GM23248 (cell line): ENCODE measurements at regions not wholly inside any gene's neighbourhood (a gene's known extent, or its start where the extent isn't known, plus 50 kb on each side); places are given as distances from the start of the nearest gene placed in this dataset.

Experiments
- DNase-seq: peaks from one replicate; pipeline ENCODE4 v3.0.0-alpha.2; 2015
- H2AFZ ChIP-seq: fragments of 200-600 bp; sonication (generic); 2 replicates; pipeline ENCODE4 v1.6.1; 2016; ENCODE audit warnings: antibody characterized with exemption
- H3F3A ChIP-seq: fragments of 200-600 bp; sonication (generic); 2 replicates; pipeline ENCODE4 v1.6.1; 2016; ENCODE audit warnings: mild to moderate bottlenecking, antibody characterized with exemption, mixed run types; ENCODE audit not compliant: insufficient read depth
- H3K27ac ChIP-seq: fragments of 200-600 bp; sonication (generic); 2 replicates; pipeline ENCODE4 v1.5.1; 2016; ENCODE audit warnings: mild to moderate bottlenecking
- H3K27me3 ChIP-seq: fragments of 200-600 bp; sonication (generic); replicated peaks from 2 replicates; pipeline ENCODE4 v1.6.1; 2016; ENCODE audit warnings: mild to moderate bottlenecking; ENCODE audit not compliant: insufficient read depth
- H3K36me3 ChIP-seq: fragments of 200-600 bp; sonication (generic); 2 replicates; pipeline ENCODE4 v1.6.1; 2016; ENCODE audit warnings: low read depth, mild to moderate bottlenecking
- H3K4me1 ChIP-seq: fragments of 200-600 bp; sonication (generic); 2 replicates; pipeline ENCODE4 v1.6.1; 2016; ENCODE audit warnings: mild to moderate bottlenecking; ENCODE audit not compliant: insufficient read depth
- H3K4me2 ChIP-seq: fragments of 200-600 bp; sonication (generic); one replicate; pipeline ENCODE4 v1.6.1; 2016; ENCODE audit warnings: mild to moderate bottlenecking; ENCODE audit not compliant: unreplicated experiment
- H3K4me3 ChIP-seq: fragments of 200-600 bp; sonication (generic); 2 replicates; pipeline ENCODE4 v1.5.1; 2016; ENCODE audit warnings: mild to moderate bottlenecking
- H3K79me2 ChIP-seq: fragments of 200-600 bp; sonication (generic); 2 replicates; pipeline ENCODE4 v1.6.1; 2016; ENCODE audit warnings: mild to moderate bottlenecking; ENCODE audit not compliant: insufficient read depth
- H3K9ac ChIP-seq: fragments of 200-600 bp; sonication (generic); 2 replicates; pipeline ENCODE4 v1.6.1; 2016; ENCODE audit warnings: mild to moderate bottlenecking
- H3K9me2 ChIP-seq: fragments of 200-600 bp; sonication (generic); 2 replicates; pipeline ENCODE4 v1.6.1; 2016; ENCODE audit warnings: mixed run types, mild to moderate bottlenecking, moderate library complexity; ENCODE audit not compliant: insufficient read depth
- H3K9me3 ChIP-seq: fragments of 200-600 bp; sonication (generic); one replicate; pipeline ENCODE4 v1.6.1; 2017; ENCODE audit warnings: low read depth
- H4K20me1 ChIP-seq: fragments of 200-600 bp; sonication (generic); 2 replicates; pipeline ENCODE4 v1.6.0; 2016; ENCODE audit not compliant: insufficient read depth
- EZH2 ChIP-seq: fragments of 200-600 bp; sonication (generic); IDR thresholded peaks from 2 replicates; pipeline ENCODE4 v1.6.1; 2018; ENCODE audit warnings: antibody characterized with exemption, mild to moderate bottlenecking; ENCODE audit not compliant: insufficient read depth, poor library complexity, severe bottlenecking
- EZH2phosphoT487 ChIP-seq: fragments of 200-600 bp; sonication (generic); IDR thresholded peaks from 2 replicates; pipeline ENCODE4 v1.6.1; 2018; ENCODE audit warnings: antibody characterized with exemption, moderate library complexity, mild to moderate bottlenecking, low read depth; ENCODE audit not compliant: insufficient read depth
- WGBS, 2 experiments: methylation state at CpG; one replicate each; pipeline ENCODE4 v1.1.6; 2015 to 2017; ENCODE audit warnings: low lambda C conversion rate in 2 of 2, low coverage in 1 of 2; ENCODE audit errors: missing lambda C conversion rate in 2 of 2; 5-methylcytosine and 5-hydroxymethylcytosine counted together
- in situ Hi-C: fragments of 300-500 bp; cut with MboI; formaldehyde crosslinking; loops from 2 replicates; pipeline ENCODE4 v1.15.0; 2020

GRCh38 chr11:80028998-80029397 lies 588.2 kb upstream of the TENM4 start:
- in situ Hi-C loops, result no loop called here
- TF ChIP-seq EZH2, result no peak
- TF ChIP-seq EZH2phosphoT487, result no peak

GRCh38 chr11:80024119-80024518 lies 583.3 kb upstream of the TENM4 start:
- 19 to 22% methylated on average over 4 of the region's 4 CpGs for WGBS, 2 experiments
- no peaks in the 10 kb centered on the region for H3K9me2 ChIP-seq
- no peak overlapping the region for H3K27ac ChIP-seq
- no peaks in the 10 kb centered on the region for H3K4me1 ChIP-seq
- H4K20me1 ChIP-seq, result no peaks in the 10 kb centered on the region
- no peaks in the 10 kb centered on the region for H3F3A ChIP-seq
- no peaks in the 10 kb centered on the region for H3K9me3 ChIP-seq
- H3K27me3 ChIP-seq, result no peaks in the 10 kb centered on the region
- in situ Hi-C loops, result no loop called here
- H3K4me2 ChIP-seq, result no peak overlapping the region
- H2AFZ ChIP-seq, result no peak overlapping the region
- no peaks in the 10 kb centered on the region for H3K79me2 ChIP-seq
- H3K36me3 ChIP-seq, result no peaks in the 10 kb centered on the region
- TF ChIP-seq EZH2phosphoT487, result no peak
- TF ChIP-seq EZH2, result no peak
- DNase-seq, result no peak
- H3K4me3 ChIP-seq, result no peak overlapping the region
- H3K9ac ChIP-seq, result no peak overlapping the region

More at GRCh38 chr11:80028998-80029397, 588.2 kb upstream of the TENM4 start:
- no peak for DNase-seq
- Histone ChIP-seq H3K9ac (no peak overlapping the region), H3K4me2 (no peak overlapping the region), H3K9me3 (no peaks in the 10 kb centered on the region), H3F3A (no peaks in the 10 kb centered on the region), H3K36me3 (no peaks in the 10 kb centered on the region), H3K27ac (no peak overlapping the region), H3K4me1 (no peaks in the 10 kb centered on the region), H4K20me1 (no peaks in the 10 kb centered on the region), H3K79me2 (no peaks in the 10 kb centered on the region), H3K27me3 (no peaks in the 10 kb centered on the region), H2AFZ (no peak overlapping the region), H3K4me3 (no peak overlapping the region), H3K9me2 (no peaks in the 10 kb centered on the region)
- WGBS, 2 experiments, result 4 to 6% methylated on average over 3 of the region's 3 CpGs

- Histone ChIP-seq H3K9me3 (no peaks in the 10 kb centered on the region), H3K9ac (no peak overlapping the region), H4K20me1 (no peaks in the 10 kb centered on the region), H3K4me3 (no peak overlapping the region), H3K79me2 (no peaks in the 10 kb centered on the region), H2AFZ (no peak overlapping the region), H3K27ac (no peak overlapping the region), H3K27me3 (no peaks in the 10 kb centered on the region), H3K4me2 (no peak overlapping the region), H3K9me2 (no peaks in the 10 kb centered on the region), H3F3A (no peaks in the 10 kb centered on the region), H3K36me3 (no peaks in the 10 kb centered on the region), H3K4me1 (no peaks in the 10 kb centered on the region)
- no peak for DNase-seq
- TF ChIP-seq EZH2 (no peak), EZH2phosphoT487 (no peak)
- in situ Hi-C loops, result no loop called here
These were observed 582.6 kb upstream of the TENM4 start for GRCh38 chr11:80023386-80023785.

GRCh38 chr11:80010536-80010935 lies 569.7 kb upstream of the TENM4 start:
- H3F3A ChIP-seq, result no peaks in the 10 kb centered on the region
- H3K4me1 ChIP-seq, result no peaks in the 10 kb centered on the region
- H3K9me3 ChIP-seq, result no peaks in the 10 kb centered on the region
- H4K20me1 ChIP-seq, result no peaks in the 10 kb centered on the region
- no peak overlapping the region for H3K9ac ChIP-seq
- H3K4me3 ChIP-seq, result no peak overlapping the region
- TF ChIP-seq EZH2, result no peak
- TF ChIP-seq EZH2phosphoT487, result no peak
- H3K9me2 ChIP-seq, result no peaks in the 10 kb centered on the region
- no peak overlapping the region for H2AFZ ChIP-seq
- no peaks in the 10 kb centered on the region for H3K36me3 ChIP-seq
- 41 to 42% methylated on average over 1 of the region's 1 CpG for WGBS, 2 experiments
- no peaks in the 10 kb centered on the region for H3K27me3 ChIP-seq
- H3K27ac ChIP-seq, result no peak overlapping the region
- no peaks in the 10 kb centered on the region for H3K79me2 ChIP-seq
- in situ Hi-C loops, result no loop called here
- no peak for DNase-seq
- no peak overlapping the region for H3K4me2 ChIP-seq

GRCh38 chr11:80009081-80009480 lies 568.3 kb upstream of the TENM4 start:
- H3K9me3 ChIP-seq, result no peaks in the 10 kb centered on the region
- no peak overlapping the region for H3K27ac ChIP-seq
- no peaks in the 10 kb centered on the region for H3F3A ChIP-seq
- no peaks in the 10 kb centered on the region for H3K27me3 ChIP-seq
- TF ChIP-seq EZH2phosphoT487, result no peak
- in situ Hi-C loops, result no loop called here
- H3K9me2 ChIP-seq, result no peaks in the 10 kb centered on the region
- no peak overlapping the region for H3K9ac ChIP-seq
- no peaks in the 10 kb centered on the region for H3K79me2 ChIP-seq
- H3K4me3 ChIP-seq, result no peak overlapping the region
- no peak overlapping the region for H3K4me2 ChIP-seq
- no peaks in the 10 kb centered on the region for H3K36me3 ChIP-seq
- no peaks in the 10 kb centered on the region for H3K4me1 ChIP-seq
- DNase-seq, result no peak
- 22 to 31% methylated on average over 3 of the region's 3 CpGs for WGBS, 2 experiments
- no peak overlapping the region for H2AFZ ChIP-seq
- no peaks in the 10 kb centered on the region for H4K20me1 ChIP-seq
